GM12874 (cell line): ENCODE measurements at regions not wholly inside any gene's neighbourhood (a gene's known extent, or its start where the extent isn't known, plus 50 kb on each side); places are given as distances from the start of the nearest gene placed in this dataset.

Experiments
- CTCF ChIP-seq: IDR thresholded peaks from 2 replicates; pipeline ENCODE4 v1.5.1; 2011; ENCODE audit warnings: low read depth, mild to moderate bottlenecking, control low read depth, low read length, moderate library complexity; ENCODE audit not compliant: insufficient read depth

GRCh38 chr10:78403781-78404180 lies 370.1 kb downstream of the RPS24 start:
- TF ChIP-seq CTCF = no peak

- TF ChIP-seq CTCF = no peak
Measured at GRCh38 chr10:78404296-78404695, 370.6 kb downstream of the RPS24 start.

GRCh38 chr10:78405231-78405630 lies 371.6 kb downstream of the RPS24 start:
- no peak for TF ChIP-seq CTCF

GRCh38 chr10:78405736-78406135 lies 372.1 kb downstream of the RPS24 start:
- no peak for TF ChIP-seq CTCF

GRCh38 chr10:78406648-78407008 lies 373.0 kb downstream of the RPS24 start:
- no peak for TF ChIP-seq CTCF

- no peak for TF ChIP-seq CTCF
Measured at GRCh38 chr10:78407009-78407711, 373.5 kb downstream of the RPS24 start.

GRCh38 chr10:78407966-78408365 lies 374.3 kb downstream of the RPS24 start:
- TF ChIP-seq CTCF = no peak
